ENCODE measurements at regions not wholly inside any gene's neighbourhood (a gene's known extent, or its start where the extent isn't known, plus 50 kb on each side); places are given as distances from the start of the nearest gene placed in this dataset.
"Not testable (repeated sequence)": the region's sequence is repeated elsewhere in the genome, so short reads cannot be mapped to it uniquely, and the experiment has no call there.

GRCh38 chrX:34270434-34270833 lies 138.3 kb upstream of the FAM47A start:
- no peaks in the 10 kb centered on the region for H3K36me3 ChIP-seq
- H3K4me1 ChIP-seq, result no peaks in the 10 kb centered on the region
- H3K27me3 ChIP-seq, result peaks cover 0 to 7% (median 0%) of the 10 kb centered on the region in 7 donors
- no peak for ATAC-seq
- TF ChIP-seq, protein P1, sequence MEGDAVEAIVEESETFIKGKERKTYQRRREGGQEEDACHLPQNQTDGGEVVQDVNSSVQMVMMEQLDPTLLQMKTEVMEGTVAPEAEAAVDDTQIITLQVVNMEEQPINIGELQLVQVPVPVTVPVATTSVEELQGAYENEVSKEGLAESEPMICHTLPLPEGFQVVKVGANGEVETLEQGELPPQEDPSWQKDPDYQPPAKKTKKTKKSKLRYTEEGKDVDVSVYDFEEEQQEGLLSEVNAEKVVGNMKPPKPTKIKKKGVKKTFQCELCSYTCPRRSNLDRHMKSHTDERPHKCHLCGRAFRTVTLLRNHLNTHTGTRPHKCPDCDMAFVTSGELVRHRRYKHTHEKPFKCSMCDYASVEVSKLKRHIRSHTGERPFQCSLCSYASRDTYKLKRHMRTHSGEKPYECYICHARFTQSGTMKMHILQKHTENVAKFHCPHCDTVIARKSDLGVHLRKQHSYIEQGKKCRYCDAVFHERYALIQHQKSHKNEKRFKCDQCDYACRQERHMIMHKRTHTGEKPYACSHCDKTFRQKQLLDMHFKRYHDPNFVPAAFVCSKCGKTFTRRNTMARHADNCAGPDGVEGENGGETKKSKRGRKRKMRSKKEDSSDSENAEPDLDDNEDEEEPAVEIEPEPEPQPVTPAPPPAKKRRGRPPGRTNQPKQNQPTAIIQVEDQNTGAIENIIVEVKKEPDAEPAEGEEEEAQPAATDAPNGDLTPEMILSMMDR (IDR thresholded peaks at IDR 0.05), result no peak
- H3K27ac ChIP-seq, result no peak overlapping the region
- H3K9me3 ChIP-seq, result no peaks in the 10 kb centered on the region
- intact Hi-C loops (cut with DNase I), result no loop called here
- DNase-seq, result no peak
- WGBS, 2 donors, result 71 to 75% methylated on average over 2 of the region's 2 CpGs
- no peak overlapping the region for H3K4me3 ChIP-seq

GRCh38 chrX:34238896-34239295 lies 106.8 kb upstream of the FAM47A start:
- WGBS, 2 donors, result 52 to 64% methylated on average over 4 of the region's 4 CpGs
- intact Hi-C loops (cut with DNase I), result no loop called here
- TF ChIP-seq, protein P1 (IDR thresholded peaks at IDR 0.05), result no peak
- no peak for ATAC-seq
- Histone ChIP-seq H3K36me3 (no peaks in the 10 kb centered on the region), H3K27ac (no peak overlapping the region), H3K27me3 (no peaks in the 10 kb centered on the region), H3K4me3 (no peak overlapping the region), H3K4me1 (no peaks in the 10 kb centered on the region), H3K9me3 (no peaks in the 10 kb centered on the region)
- DNase-seq, result no peak

GRCh38 chrX:34230156-34230555 lies 98.0 kb upstream of the FAM47A start:
- 67 to 89% methylated on average over 6 of the region's 6 CpGs for WGBS, 2 donors
- H3K4me1 ChIP-seq; H3K27me3 ChIP-seq; intact Hi-C loops (cut with DNase I); H3K27ac ChIP-seq; H3K4me3 ChIP-seq; H3K9me3 ChIP-seq; ATAC-seq; DNase-seq; H3K36me3 ChIP-seq: not testable (repeated sequence)

GRCh38 chrX:34227804-34228203 lies 95.7 kb upstream of the FAM47A start:
- Histone ChIP-seq H3K9me3 (no peaks in the 10 kb centered on the region), H3K4me3 (no peak overlapping the region), H3K27me3 (no peaks in the 10 kb centered on the region), H3K4me1 (no peaks in the 10 kb centered on the region), H3K27ac (no peak overlapping the region), H3K36me3 (no peaks in the 10 kb centered on the region)
- ATAC-seq, result no peak
- TF ChIP-seq, protein P1 (IDR thresholded peaks at IDR 0.05), result no peak
- 92 to 96% methylated on average over 2 of the region's 2 CpGs for WGBS, 2 donors
- intact Hi-C loops (cut with DNase I), result no loop called here
- DNase-seq, result no peak

- H3K4me1 ChIP-seq, result no peaks in the 10 kb centered on the region
- TF ChIP-seq, protein P1 (IDR thresholded peaks at IDR 0.05), result no peak
- 42 to 72% methylated on average over 3 of the region's 3 CpGs for WGBS, 2 donors
- peaks cover 0 to 6% (median 0%) of the 10 kb centered on the region in 11 donors for H3K9me3 ChIP-seq
- H3K27me3 ChIP-seq, result no peaks in the 10 kb centered on the region
- no peak overlapping the region for H3K4me3 ChIP-seq
- no peak for ATAC-seq
- H3K27ac ChIP-seq, result no peak overlapping the region
- DNase-seq, result no peak
- no peaks in the 10 kb centered on the region for H3K36me3 ChIP-seq
- intact Hi-C loops (cut with DNase I), result no loop called here
Observed at GRCh38 chrX:34223574-34223973, 91.5 kb upstream of the FAM47A start.

All from heart right ventricle (tissue), 16 donors.